Endothelial cell (in vitro differentiated cells): ENCODE measurements at regions not wholly inside any gene's neighbourhood (a gene's known extent, or its start where the extent isn't known, plus 50 kb on each side); places are given as distances from the start of the nearest gene placed in this dataset.

ENCODE experiments used
- DNase-seq: peaks from one replicate; pipeline ENCODE4 v3.0.0; 2021; ENCODE audit warnings: low spot score
- H3K27ac Mint-ChIP-seq: one replicate; pipeline ENCODE4 v1.8.0; 2021; ENCODE audit warnings: mixed read lengths, inconsistent platforms; ENCODE audit not compliant: unreplicated experiment
- H3K27me3 Mint-ChIP-seq: one replicate; pipeline ENCODE4 v1.8.0; 2021; ENCODE audit warnings: mild to moderate bottlenecking, moderate library complexity, mixed read lengths, inconsistent platforms; ENCODE audit not compliant: unreplicated experiment
- H3K36me3 Mint-ChIP-seq: one replicate; pipeline ENCODE4 v1.8.0; 2021; ENCODE audit warnings: mild to moderate bottlenecking, low read depth, mixed read lengths, inconsistent platforms; ENCODE audit not compliant: unreplicated experiment
- H3K4me1 Mint-ChIP-seq: one replicate; pipeline ENCODE4 v1.8.0; 2021; ENCODE audit warnings: mild to moderate bottlenecking, mixed read lengths, inconsistent platforms; ENCODE audit not compliant: unreplicated experiment
- H3K4me3 Mint-ChIP-seq: one replicate; pipeline ENCODE4 v1.8.0; 2021; ENCODE audit warnings: mild to moderate bottlenecking, mixed read lengths, inconsistent platforms; ENCODE audit not compliant: unreplicated experiment
- H3K9me3 Mint-ChIP-seq: one replicate; pipeline ENCODE4 v1.8.0; 2021; ENCODE audit warnings: mixed read lengths, inconsistent platforms; ENCODE audit not compliant: unreplicated experiment
- CTCF ChIP-seq: fragments of 200-600 bp; sonication (generic); IDR thresholded peaks from one replicate; pipeline ENCODE4 v1.5.0; 2021; ENCODE audit warnings: antibody characterized with exemption; ENCODE audit not compliant: unreplicated experiment

- Mint-ChIP-seq H3K9me3 (no peaks in the 10 kb centered on the region), H3K4me3 (no peak overlapping the region), H3K4me1 (no peaks in the 10 kb centered on the region), H3K36me3 (no peaks in the 10 kb centered on the region), H3K27me3 (no peaks in the 10 kb centered on the region), H3K27ac (no peak overlapping the region)
- DNase-seq = no peak
- TF ChIP-seq CTCF = no peak
Observed at GRCh38 chr6:91626911-91627310, 1040.0 kb upstream of the MAP3K7 start.

DNA sequence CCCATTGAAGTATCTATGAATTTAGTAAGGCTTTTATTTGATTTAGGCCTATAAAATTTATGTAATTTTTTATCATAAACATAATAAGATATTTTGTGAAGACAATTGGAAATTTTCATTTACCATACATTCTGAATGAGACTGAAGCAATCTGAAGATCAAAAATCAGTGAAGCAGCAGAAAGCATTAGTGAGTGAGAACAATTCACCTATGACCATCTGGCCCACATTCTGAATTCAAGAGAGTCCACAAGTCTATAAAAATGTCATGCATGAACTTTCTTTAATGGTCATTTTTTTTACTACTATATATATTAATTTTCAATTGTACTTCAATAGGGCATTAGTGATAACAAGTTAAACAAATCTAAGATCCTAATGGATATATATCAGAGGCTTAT, 1026.6 kb upstream of the MAP3K7 start:
- Mint-ChIP-seq H3K27me3 (no peaks in the 10 kb centered on the region), H3K9me3 (no peaks in the 10 kb centered on the region), H3K4me3 (no peak overlapping the region), H3K27ac (no peak overlapping the region), H3K36me3 (no peaks in the 10 kb centered on the region), H3K4me1 (peaks cover 2% of the 10 kb centered on the region)
- DNase-seq = no peak
- TF ChIP-seq CTCF = no peak

DNA sequence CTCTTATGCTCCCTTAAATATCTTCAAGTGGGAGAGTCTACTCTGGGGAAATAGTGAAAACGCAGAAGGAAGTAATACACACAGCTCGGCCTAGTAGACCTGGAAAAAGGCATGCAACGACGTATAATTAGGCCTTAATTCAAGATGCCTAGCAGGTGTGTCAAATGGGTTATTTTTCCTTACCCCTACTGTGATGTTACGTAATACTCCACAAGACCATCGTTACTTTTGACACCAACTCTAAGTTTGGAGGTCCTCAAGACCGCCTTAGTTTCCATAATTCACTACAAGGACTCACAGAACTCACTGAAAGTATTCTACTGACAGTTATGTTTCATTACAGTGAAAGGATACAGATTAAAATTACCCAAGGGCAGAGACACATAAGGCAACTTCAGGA, 1024.3 kb upstream of the MAP3K7 start:
- Mint-ChIP-seq H3K27ac (no peak overlapping the region), H3K36me3 (no peaks in the 10 kb centered on the region), H3K9me3 (no peaks in the 10 kb centered on the region), H3K27me3 (no peaks in the 10 kb centered on the region), H3K4me3 (no peak overlapping the region), H3K4me1 (peaks cover 2% of the 10 kb centered on the region)
- TF ChIP-seq CTCF = no peak
- no peak for DNase-seq

DNA sequence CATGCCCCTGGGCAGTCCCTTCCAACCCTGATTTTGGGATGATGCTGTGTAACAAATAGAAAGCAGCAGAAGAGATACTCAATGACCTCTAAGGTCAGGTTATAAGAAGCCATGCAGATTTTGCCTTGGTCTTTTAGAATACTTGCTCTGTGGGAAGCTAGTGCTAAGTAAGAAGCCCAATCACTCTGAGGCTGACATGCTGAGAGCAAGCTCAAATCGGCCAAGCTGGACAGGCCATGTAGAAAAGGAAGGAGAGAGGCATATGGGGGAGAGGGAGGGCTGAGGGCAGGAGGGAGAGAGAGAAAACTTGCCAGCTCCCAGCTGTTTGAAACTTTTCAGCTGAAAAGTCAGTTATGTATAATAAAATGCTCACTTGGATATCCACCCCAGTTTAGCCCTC, 1021.6 kb upstream of the MAP3K7 start:
- no peak for TF ChIP-seq CTCF
- Mint-ChIP-seq H3K27ac (no peak overlapping the region), H3K9me3 (no peaks in the 10 kb centered on the region), H3K27me3 (no peaks in the 10 kb centered on the region), H3K4me3 (no peak overlapping the region), H3K36me3 (no peaks in the 10 kb centered on the region), H3K4me1 (peaks cover 2% of the 10 kb centered on the region)
- DNase-seq = no peak

DNA sequence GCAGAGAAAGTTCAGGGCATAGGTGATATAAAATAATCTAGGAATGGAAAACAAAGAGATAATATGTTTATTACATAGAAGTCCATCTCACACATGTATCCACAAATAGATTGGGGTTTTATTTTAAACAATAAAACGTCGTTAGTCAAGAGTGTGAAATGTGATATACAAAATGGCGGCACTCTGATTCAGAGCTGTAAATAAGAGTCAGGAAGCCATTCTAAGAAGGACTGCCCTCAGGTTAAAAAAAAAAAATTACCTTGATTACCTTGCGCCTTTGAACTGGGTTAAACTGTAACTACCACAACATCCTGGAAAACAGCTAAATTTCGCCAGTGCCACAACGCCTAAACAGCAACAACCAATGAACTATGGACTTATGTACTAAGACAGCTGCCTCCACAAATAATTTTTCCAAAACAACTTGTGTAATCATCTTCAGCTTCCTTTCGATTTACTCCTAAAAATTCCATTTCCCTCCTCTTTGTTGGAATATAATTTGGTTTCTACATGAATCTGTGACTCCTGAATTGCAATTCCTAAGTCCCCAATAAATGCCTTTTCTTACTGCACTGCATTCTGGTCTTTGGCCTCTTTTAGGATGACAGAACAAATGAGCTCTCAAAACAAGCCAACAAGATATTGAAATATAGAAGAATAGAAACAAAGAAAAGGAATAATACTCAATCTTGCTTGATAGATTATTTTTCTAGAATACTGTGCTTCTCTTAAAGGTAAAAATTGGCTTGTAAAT, 1019.5 kb upstream of the MAP3K7 start:
- Mint-ChIP-seq H3K27me3 (no peaks in the 10 kb centered on the region), H3K27ac (no peak overlapping the region), H3K36me3 (no peaks in the 10 kb centered on the region), H3K4me3 (no peak overlapping the region), H3K4me1 (peaks cover 2% of the 10 kb centered on the region), H3K9me3 (no peaks in the 10 kb centered on the region)
- TF ChIP-seq CTCF = no peak
- DNase-seq = no peak
